NCI-H2081 (cell line): ENCODE measurements at regions not wholly inside any gene's neighbourhood (a gene's known extent, or its start where the extent isn't known, plus 50 kb on each side); places are given as distances from the start of the nearest gene placed in this dataset.
"Not testable (repeated sequence)": the region's sequence is repeated elsewhere in the genome, so short reads cannot be mapped to it uniquely, and the experiment has no call there.

Experiments
- DNase-seq, 2 experiments: peaks; one replicate each; lab custom pipeline; 2025; lab: John Stamatoyannopoulos, UW

DNA sequence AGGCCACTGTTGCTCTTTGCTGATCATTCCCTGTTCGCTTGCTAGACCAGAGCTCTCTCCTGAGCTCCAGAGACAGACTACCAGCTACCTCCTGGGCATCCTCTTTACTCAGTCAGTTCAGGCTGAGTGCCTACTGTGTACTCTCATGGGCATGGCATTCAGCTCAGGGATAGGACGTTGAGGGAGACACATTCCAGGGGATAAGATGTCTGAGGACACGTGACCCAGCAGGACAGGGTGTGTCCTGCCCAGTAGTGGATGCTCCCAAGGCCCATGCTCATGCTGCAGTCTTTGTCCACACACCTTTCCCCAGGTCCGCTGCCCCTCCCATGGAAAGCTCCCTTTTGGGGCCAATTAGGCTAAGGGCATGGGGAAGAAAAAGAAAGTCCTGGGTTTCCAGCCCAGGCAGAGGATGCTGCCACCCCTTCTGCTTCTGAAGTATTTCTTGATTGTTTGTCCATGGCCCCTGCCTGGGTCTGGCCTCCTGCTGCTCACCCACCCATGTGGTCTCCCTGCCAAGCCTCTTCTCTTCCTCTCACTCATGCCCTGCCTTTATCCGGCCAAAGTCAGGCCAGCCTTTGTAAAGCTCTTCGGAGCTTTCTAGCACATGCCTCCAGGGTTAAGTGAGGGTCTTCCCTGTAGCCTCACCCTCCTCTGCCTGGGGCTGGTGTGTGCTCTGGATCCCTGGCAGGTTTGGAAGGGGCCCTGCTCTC lies 60.5 kb upstream of the PITX1 start:
- no peak for DNase-seq

DNA sequence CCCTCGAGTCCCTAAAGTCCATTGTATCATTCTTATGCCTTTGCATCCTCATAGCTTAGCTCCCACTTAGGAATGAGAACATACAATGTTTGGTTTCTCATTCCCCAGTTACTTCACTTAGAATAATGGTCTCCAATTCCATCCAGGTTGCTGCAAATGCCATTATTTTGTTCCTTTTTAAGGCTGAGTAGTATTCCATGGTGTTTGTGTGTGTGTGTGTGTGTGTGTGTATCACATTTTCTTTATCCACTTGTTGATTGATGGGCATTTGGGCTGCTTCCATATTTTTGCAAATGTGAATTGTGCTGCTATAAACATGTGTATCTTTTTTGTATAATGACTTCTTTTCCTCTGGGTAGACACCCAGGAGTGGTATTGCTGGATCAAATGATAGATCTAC lies 59.5 kb upstream of the PITX1 start:
- DNase-seq = not testable (repeated sequence)

DNA sequence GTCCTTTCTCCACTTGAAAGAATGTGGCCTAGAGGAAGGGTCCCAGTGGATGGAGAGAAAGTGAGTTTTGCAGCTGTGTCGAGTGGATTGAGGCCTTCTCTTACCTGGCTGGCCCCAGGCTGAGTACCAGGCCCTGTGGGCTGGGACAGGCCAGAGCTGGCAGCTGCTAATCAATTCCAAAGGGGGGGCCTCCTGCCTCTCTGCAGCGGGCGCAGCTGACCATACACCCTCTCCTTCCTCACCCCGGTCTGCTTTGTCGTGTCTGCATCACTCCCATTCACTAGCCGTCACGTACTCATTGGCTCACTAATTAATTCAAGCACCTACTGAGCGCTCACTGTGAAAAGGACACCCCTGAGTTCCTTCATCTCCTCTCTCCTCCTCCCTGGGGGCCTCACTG lies 58.4 kb upstream of the PITX1 start:
- no peak for DNase-seq

GRCh38 chr5:135091286-135091685 lies 57.3 kb upstream of the PITX1 start:
- no peak for DNase-seq

- DNase-seq = no peak
Observed at GRCh38 chr5:135089912-135090311, 55.9 kb upstream of the PITX1 start.

GRCh38 chr5:135088911-135089310 lies 54.9 kb upstream of the PITX1 start:
- DNase-seq = no peak

GRCh38 chr5:135087950-135088349 lies 53.9 kb upstream of the PITX1 start:
- no peak for DNase-seq

DNA sequence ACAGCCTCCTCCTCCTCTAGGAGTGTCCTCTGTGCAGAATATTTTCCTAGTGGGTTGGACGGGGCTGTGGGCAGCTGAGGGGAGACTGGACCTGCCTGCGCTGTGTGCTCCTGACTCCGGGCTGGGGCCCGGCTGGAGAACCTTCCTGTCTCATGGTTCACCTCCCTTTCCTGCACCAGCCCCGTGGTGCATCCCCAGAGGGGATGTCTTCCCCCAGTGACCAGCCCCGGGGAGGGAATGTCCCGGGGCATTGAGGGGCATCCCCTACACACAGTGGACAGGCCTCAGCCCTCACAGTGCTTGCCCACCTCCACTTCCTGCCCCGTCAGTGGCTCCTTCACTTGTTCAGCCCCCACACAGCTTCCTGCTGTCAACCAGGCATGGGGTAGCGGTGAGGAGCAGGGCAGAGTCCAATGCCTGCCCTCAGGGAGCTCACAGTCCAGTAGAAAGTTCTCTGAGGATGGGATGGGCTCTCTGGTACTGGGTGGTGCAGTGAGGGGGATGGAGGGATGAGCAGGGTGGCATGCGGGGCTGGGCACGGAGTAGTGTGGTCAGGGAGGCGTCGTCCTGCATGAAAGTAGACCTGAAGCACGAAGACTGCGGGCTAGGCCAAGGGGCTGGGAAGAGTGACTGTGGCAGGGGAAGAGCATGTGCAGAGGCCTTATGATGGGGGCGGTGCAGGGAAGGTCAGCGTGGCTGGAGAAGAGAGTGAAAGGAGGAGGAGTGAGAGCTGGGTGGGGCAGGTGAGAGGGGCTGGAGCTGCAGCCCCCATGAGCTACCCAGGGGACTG lies 52.1 kb upstream of the PITX1 start:
- DNase-seq = no peak

- DNase-seq = no peak
Observed at GRCh38 chr5:135085133-135085935, 51.3 kb upstream of the PITX1 start.
